ENCODE measurements at regions not wholly inside any gene's neighbourhood (a gene's known extent, or its start where the extent isn't known, plus 50 kb on each side); places are given as distances from the start of the nearest gene placed in this dataset.

DNA sequence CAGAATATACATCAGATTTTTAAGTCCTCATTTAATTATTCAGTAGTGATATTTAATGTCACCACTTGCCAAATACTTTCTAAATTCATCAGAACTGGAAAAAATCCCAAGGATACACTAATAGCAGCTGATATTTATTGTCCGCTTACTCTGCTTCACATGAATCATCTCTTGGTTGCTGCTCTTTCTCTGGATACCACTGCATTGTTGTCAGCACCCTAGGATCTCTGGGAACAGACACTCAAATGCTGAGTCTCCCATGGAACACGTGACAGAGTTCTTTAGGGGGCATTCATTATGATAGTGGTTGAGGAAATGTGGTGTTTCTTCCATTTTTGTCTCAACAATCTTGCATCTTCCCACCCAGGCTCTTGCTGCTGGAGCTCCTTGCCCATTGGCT lies 318.0 kb downstream of the RFPL4B start:
- no peak for DNase-seq (ENCODE audit: low spot score)
- 66% methylated on average over 2 of the region's 2 CpGs for WGBS
- Histone ChIP-seq H3K4me3 (ENCODE audit: low read depth in 1 of 3, low read length in 3 of 3) (no peak overlapping the region), H3K36me3 (ENCODE audit: control insufficient read depth in 4 of 4, insufficient read depth in 3 of 4, low read depth in 1 of 4, low read length in 3 of 4) (no peaks in the 10 kb centered on the region), H3K27me3 (ENCODE audit: control insufficient read depth in 4 of 4, insufficient read depth in 4 of 4, low read length in 3 of 4) (peaks cover 0 to 3% (median 0%) of the 10 kb centered on the region in 4 donors), H3K27ac (ENCODE audit: low read depth in 1 of 2, low read length in 2 of 2) (no peak overlapping the region), H3K9me3 (ENCODE audit: control insufficient read depth in 4 of 4, low read length in 3 of 4) (no peaks in the 10 kb centered on the region), H3K9ac (ENCODE audit: low read depth in 1 of 2, low read length in 2 of 2) (no peak overlapping the region), H3K4me1 (ENCODE audit: control insufficient read depth in 4 of 4, insufficient read depth in 4 of 4, low read length in 3 of 4) (no peaks in the 10 kb centered on the region)
- TF ChIP-seq, protein P1, sequence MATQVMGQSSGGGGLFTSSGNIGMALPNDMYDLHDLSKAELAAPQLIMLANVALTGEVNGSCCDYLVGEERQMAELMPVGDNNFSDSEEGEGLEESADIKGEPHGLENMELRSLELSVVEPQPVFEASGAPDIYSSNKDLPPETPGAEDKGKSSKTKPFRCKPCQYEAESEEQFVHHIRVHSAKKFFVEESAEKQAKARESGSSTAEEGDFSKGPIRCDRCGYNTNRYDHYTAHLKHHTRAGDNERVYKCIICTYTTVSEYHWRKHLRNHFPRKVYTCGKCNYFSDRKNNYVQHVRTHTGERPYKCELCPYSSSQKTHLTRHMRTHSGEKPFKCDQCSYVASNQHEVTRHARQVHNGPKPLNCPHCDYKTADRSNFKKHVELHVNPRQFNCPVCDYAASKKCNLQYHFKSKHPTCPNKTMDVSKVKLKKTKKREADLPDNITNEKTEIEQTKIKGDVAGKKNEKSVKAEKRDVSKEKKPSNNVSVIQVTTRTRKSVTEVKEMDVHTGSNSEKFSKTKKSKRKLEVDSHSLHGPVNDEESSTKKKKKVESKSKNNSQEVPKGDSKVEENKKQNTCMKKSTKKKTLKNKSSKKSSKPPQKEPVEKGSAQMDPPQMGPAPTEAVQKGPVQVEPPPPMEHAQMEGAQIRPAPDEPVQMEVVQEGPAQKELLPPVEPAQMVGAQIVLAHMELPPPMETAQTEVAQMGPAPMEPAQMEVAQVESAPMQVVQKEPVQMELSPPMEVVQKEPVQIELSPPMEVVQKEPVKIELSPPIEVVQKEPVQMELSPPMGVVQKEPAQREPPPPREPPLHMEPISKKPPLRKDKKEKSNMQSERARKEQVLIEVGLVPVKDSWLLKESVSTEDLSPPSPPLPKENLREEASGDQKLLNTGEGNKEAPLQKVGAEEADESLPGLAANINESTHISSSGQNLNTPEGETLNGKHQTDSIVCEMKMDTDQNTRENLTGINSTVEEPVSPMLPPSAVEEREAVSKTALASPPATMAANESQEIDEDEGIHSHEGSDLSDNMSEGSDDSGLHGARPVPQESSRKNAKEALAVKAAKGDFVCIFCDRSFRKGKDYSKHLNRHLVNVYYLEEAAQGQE (IDR thresholded peaks at IDR 0.05), result no peak
- no peak for TF ChIP-seq HNF4A (conservative IDR thresholded peaks at IDR 0.05)
- TF ChIP-seq, protein P2, sequence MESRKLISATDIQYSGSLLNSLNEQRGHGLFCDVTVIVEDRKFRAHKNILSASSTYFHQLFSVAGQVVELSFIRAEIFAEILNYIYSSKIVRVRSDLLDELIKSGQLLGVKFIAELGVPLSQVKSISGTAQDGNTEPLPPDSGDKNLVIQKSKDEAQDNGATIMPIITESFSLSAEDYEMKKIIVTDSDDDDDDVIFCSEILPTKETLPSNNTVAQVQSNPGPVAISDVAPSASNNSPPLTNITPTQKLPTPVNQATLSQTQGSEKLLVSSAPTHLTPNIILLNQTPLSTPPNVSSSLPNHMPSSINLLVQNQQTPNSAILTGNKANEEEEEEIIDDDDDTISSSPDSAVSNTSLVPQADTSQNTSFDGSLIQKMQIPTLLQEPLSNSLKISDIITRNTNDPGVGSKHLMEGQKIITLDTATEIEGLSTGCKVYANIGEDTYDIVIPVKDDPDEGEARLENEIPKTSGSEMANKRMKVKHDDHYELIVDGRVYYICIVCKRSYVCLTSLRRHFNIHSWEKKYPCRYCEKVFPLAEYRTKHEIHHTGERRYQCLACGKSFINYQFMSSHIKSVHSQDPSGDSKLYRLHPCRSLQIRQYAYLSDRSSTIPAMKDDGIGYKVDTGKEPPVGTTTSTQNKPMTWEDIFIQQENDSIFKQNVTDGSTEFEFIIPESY (IDR thresholded peaks at IDR 0.05), result no peak
- TF ChIP-seq NR2F2 (IDR thresholded peaks at IDR 0.05), result no peak
- TF ChIP-seq RXRA (IDR thresholded peaks at IDR 0.05), result no peak
- TF ChIP-seq EGR1 (IDR thresholded peaks at IDR 0.05; ENCODE audit: low read depth in 2 of 2), result no peak
- TF ChIP-seq, protein P3, sequence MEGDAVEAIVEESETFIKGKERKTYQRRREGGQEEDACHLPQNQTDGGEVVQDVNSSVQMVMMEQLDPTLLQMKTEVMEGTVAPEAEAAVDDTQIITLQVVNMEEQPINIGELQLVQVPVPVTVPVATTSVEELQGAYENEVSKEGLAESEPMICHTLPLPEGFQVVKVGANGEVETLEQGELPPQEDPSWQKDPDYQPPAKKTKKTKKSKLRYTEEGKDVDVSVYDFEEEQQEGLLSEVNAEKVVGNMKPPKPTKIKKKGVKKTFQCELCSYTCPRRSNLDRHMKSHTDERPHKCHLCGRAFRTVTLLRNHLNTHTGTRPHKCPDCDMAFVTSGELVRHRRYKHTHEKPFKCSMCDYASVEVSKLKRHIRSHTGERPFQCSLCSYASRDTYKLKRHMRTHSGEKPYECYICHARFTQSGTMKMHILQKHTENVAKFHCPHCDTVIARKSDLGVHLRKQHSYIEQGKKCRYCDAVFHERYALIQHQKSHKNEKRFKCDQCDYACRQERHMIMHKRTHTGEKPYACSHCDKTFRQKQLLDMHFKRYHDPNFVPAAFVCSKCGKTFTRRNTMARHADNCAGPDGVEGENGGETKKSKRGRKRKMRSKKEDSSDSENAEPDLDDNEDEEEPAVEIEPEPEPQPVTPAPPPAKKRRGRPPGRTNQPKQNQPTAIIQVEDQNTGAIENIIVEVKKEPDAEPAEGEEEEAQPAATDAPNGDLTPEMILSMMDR (IDR thresholded peaks at IDR 0.05; ENCODE audit: low read depth, low read length, missing input control), result no peak
- TF ChIP-seq, protein P4, sequence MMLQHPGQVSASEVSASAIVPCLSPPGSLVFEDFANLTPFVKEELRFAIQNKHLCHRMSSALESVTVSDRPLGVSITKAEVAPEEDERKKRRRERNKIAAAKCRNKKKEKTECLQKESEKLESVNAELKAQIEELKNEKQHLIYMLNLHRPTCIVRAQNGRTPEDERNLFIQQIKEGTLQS (IDR thresholded peaks at IDR 0.05), result no peak
- no peak for TF ChIP-seq YY1 (IDR thresholded peaks at IDR 0.05)
- TF ChIP-seq FOXA2 (IDR thresholded peaks at IDR 0.05), result no peak
- no peak for TF ChIP-seq FOXA1 (IDR thresholded peaks at IDR 0.05)
- no peak for TF ChIP-seq TAF1 (conservative IDR thresholded peaks at IDR 0.05)
- TF ChIP-seq, protein P5, sequence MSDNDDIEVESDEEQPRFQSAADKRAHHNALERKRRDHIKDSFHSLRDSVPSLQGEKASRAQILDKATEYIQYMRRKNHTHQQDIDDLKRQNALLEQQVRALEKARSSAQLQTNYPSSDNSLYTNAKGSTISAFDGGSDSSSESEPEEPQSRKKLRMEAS (IDR thresholded peaks at IDR 0.05), result no peak
- no peak for TF ChIP-seq GABPA (IDR thresholded peaks at IDR 0.05 in 1 of 2, conservative IDR thresholded peaks at IDR 0.05 in 1 of 2)
- no peak for TF ChIP-seq RAD21 (IDR thresholded peaks at IDR 0.05)
- TF ChIP-seq JUND (IDR thresholded peaks at IDR 0.05), result no peak
- TF ChIP-seq HNF4G (IDR thresholded peaks at IDR 0.05), result no peak
- TF ChIP-seq SP1 (IDR thresholded peaks at IDR 0.05), result no peak
